Endothelial cell of umbilical vein (primary cell): ENCODE measurements at regions not wholly inside any gene's neighbourhood (a gene's known extent, or its start where the extent isn't known, plus 50 kb on each side); places are given as distances from the start of the nearest gene placed in this dataset.

ENCODE experiments used
- CTCF ChIP-seq, 2 donors: IDR thresholded peaks; 1 replicate in 1 of 2; 2 replicates in 1 of 2; pipeline ENCODE4 v1.5.1; 2011; ENCODE audit warnings: low read length in 2 of 2, mild to moderate bottlenecking in 2 of 2, moderate library complexity in 2 of 2, control low read depth in 1 of 2, inconsistent platforms in 1 of 2, low read depth in 1 of 2; ENCODE audit not compliant: insufficient read depth in 1 of 2; ENCODE audit errors: extremely low read depth in 1 of 2
- EZH2 ChIP-seq: IDR thresholded peaks from 2 replicates; pipeline ENCODE4 v1.6.1; 2012; ENCODE audit warnings: borderline replicate concordance, low read depth, mild to moderate bottlenecking, moderate library complexity, low read length, inconsistent platforms; ENCODE audit not compliant: severe bottlenecking
- FOS ChIP-seq: IDR thresholded peaks from 2 replicates; pipeline ENCODE4 v1.6.1; 2011; ENCODE audit warnings: mild to moderate bottlenecking, low read length, moderate library complexity, borderline replicate concordance; ENCODE audit not compliant: insufficient read depth
- GATA2 ChIP-seq: IDR thresholded peaks from 2 replicates; pipeline ENCODE4 v1.7.0; 2011; ENCODE audit warnings: low read depth, mild to moderate bottlenecking, moderate library complexity, mixed read lengths, low read length; ENCODE audit not compliant: insufficient read length, insufficient read depth
- JUN ChIP-seq: IDR thresholded peaks from 2 replicates; pipeline ENCODE4 v1.6.1; 2011; ENCODE audit warnings: borderline replicate concordance, low read depth; ENCODE audit not compliant: insufficient read length, insufficient read depth
- MAX ChIP-seq: IDR thresholded peaks from 2 replicates; pipeline ENCODE4 v1.6.1; 2011; ENCODE audit not compliant: insufficient read depth, insufficient read length
- MYC ChIP-seq: IDR thresholded peaks from one replicate; pipeline ENCODE4 v1.6.1; 2011; ENCODE audit warnings: mild to moderate bottlenecking, low read depth, low read length
- POLR2A ChIP-seq: IDR thresholded peaks from 2 replicates; pipeline ENCODE4 v1.6.1; 2012; ENCODE audit warnings: low read depth, mild to moderate bottlenecking, control low read depth, low read length
- POLR2AphosphoS5 ChIP-seq: IDR thresholded peaks from 2 replicates; pipeline ENCODE4 v1.6.1; 2012; ENCODE audit warnings: low read depth, mild to moderate bottlenecking, control low read depth, low read length, moderate library complexity; ENCODE audit not compliant: insufficient read depth

- TF ChIP-seq MAX (no peak), EZH2 (no peak), POLR2A (no peak), POLR2AphosphoS5 (no peak), CTCF (IDR thresholded peaks at IDR 0.05; ENCODE audit: extremely low read depth in 1 of 2, insufficient read depth in 1 of 2, low read depth in 1 of 2, low read length in 2 of 2) (no peak), MYC (no peak), GATA2 (no peak), FOS (no peak), JUN (no peak)
Observed at GRCh38 chr2:126771501-126772195, 115.7 kb downstream of the GYPC start.
